MM.1S (cell line): ENCODE measurements at regions not wholly inside any gene's neighbourhood (a gene's known extent, or its start where the extent isn't known, plus 50 kb on each side); places are given as distances from the start of the nearest gene placed in this dataset.

Experiments
- CTCF ChIP-seq: fragments of 300-600 bp; sonication (generic); IDR thresholded peaks from 2 replicates; pipeline ENCODE4 v1.5.1; 2016; ENCODE audit warnings: antibody characterized with exemption, low read length, mixed read lengths
- EZH2 ChIP-seq: fragments of 300-600 bp; sonication (generic); optimal IDR thresholded peaks from 2 replicates; pipeline ENCODE3; 2017; ENCODE audit warnings: low read depth, mild to moderate bottlenecking, antibody characterized with exemption, low read length, mixed read lengths
- EZH2phosphoT487 ChIP-seq: fragments of 300-600 bp; sonication (generic); IDR thresholded peaks from 2 replicates; pipeline ENCODE4 v1.6.1; 2018; ENCODE audit warnings: antibody characterized with exemption, low read length

- TF ChIP-seq CTCF (no peak), EZH2 (no peak), EZH2phosphoT487 (no peak)
These were observed 88.6 kb downstream of the FOXA2 start for GRCh38 chr20:22495789-22496188.
